ENCODE measurements at regions not wholly inside any gene's neighbourhood (a gene's known extent, or its start where the extent isn't known, plus 50 kb on each side); places are given as distances from the start of the nearest gene placed in this dataset.

DNA sequence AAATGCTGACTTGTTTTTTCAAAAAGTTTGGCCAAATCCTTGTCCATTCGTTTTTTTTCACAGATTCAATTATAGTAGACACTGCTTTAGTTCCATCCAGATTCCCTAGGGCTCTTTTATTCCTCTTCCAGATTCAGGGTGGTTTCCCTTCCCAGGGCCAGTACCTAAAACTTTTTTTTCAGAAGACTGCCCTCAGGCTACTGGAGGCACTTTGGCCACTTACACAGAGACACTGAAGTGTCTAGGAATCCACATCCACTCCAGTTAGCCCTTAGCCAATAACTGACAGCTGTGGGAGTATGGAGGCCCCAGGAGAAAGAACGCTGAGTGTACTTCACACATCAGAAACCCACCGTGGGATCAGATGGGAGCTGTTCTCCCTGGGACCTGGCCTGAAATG lies 77.3 kb downstream of the CCDC34 start:
- TF ChIP-seq EZH2phosphoT487 (IDR thresholded peaks at IDR 0.05; ENCODE audit: borderline replicate concordance, low read depth, low read length): no peak
- TF ChIP-seq CTCF (conservative IDR thresholded peaks at IDR 0.05; ENCODE audit: low read length): no peak

Measured in OCI-LY7 (cell line).